GM18951 (cell line): ENCODE measurements at regions not wholly inside any gene's neighbourhood (a gene's known extent, or its start where the extent isn't known, plus 50 kb on each side); places are given as distances from the start of the nearest gene placed in this dataset.
"Not testable (repeated sequence)": the region's sequence is repeated elsewhere in the genome, so short reads cannot be mapped to it uniquely, and the experiment has no call there.

Experiments used
- POLR2A ChIP-seq: IDR thresholded peaks from 4 replicates; pipeline ENCODE4 v1.6.1; 2011; ENCODE audit warnings: mild to moderate bottlenecking; ENCODE audit not compliant: insufficient read length, insufficient read depth; ENCODE audit errors: extremely low read depth
- in situ Hi-C: fragments of 300-500 bp; cut with MboI; formaldehyde crosslinking; loops from one replicate; pipeline ENCODE4 v1.12.0; 2022; ENCODE audit warnings: low sequenced_read_pairs, mixed read lengths, inconsistent platforms; ENCODE audit not compliant: unreplicated experiment

DNA sequence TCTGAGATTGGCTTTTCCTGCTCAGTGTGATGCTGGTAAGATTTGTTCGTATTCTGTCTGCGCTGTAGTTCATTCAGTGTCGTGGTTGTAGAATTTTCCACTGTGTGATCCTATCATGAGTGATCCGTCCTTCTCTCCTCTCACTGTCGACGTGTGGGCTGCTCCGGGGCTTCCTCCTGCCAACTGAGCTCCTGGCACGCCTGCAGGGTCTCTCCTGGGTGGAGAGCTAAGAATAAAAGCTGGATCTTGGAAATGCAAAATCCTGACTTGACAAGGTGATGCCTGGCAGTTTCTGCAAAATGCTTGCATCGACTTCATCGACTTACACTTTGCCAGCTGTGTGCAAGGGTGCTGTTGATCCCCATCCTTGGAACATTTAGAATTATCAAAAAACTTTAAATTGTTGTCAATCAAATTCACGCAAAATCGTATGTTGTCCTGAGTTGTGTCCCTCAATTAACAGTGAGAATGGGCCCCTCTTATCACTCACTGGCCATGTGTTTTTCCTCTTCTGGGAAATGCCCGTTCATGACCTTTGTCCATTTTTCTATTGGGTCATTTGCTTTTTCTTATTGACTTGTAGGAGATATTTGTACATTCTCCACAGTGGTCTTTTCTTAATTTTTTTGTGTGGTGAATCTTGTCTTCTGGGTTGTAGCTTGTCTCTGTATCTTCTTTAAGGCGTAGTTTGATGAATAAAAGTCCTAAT lies 125.5 kb downstream of the CRYAA start:
- TF ChIP-seq POLR2A: no peak
- in situ Hi-C loops: no loop called here

DNA sequence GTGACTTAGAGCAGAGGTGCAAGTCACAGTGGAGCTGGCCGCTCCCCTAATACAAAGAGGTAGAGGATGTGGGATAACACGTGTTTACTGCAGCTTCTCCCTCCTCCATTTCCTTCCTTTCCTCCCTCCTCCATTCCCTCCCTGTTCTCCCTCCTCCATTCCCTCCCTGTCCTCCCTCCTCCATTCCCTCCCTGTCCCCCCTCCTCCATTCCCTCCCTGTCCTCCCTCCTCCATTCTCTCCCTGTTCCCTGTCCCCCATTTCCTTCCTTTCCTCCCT lies 124.0 kb downstream of the CRYAA start:
- in situ Hi-C loops: no loop called here
- TF ChIP-seq POLR2A: no peak

DNA sequence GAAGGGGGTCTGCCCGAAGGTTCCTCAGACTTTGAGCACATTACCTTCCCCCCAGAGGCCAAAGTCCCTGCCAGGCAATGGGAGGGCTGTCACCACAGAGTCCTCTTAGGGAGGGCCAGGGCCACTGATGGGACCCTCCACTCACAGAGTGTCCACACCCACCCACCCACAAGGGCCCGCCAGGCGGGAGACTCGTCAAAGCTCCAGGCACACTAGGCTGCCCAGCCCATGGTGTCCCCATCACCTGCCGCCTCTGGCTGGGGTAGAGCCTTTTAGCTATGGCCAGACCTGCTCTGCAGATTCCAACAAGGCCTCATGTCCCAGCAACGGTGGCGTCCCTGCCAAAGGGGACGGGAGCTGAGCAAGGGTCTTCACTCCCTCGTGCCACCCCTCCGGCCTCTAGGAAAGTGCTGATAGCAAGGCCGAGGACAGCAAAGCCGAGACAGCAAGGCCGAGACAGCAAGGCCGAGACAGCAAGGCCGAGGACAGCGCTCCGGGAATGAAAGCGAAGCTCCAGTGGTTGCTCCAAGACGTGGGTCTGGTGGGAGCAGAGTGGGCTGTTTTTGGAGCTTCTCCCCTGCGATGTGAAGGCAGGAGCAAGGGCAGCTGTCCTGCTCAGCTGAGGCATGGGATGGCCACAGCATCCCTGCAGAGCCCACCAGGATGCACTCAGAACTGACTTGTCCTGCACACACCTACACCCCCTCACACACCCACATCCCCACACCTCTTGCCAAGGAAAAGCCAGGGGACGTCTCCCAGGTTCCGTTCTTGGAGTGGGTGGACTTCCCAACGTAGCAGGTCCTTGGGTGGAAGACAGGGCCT lies 123.4 kb downstream of the CRYAA start:
- in situ Hi-C loops: no loop called here
- TF ChIP-seq POLR2A: no peak

DNA sequence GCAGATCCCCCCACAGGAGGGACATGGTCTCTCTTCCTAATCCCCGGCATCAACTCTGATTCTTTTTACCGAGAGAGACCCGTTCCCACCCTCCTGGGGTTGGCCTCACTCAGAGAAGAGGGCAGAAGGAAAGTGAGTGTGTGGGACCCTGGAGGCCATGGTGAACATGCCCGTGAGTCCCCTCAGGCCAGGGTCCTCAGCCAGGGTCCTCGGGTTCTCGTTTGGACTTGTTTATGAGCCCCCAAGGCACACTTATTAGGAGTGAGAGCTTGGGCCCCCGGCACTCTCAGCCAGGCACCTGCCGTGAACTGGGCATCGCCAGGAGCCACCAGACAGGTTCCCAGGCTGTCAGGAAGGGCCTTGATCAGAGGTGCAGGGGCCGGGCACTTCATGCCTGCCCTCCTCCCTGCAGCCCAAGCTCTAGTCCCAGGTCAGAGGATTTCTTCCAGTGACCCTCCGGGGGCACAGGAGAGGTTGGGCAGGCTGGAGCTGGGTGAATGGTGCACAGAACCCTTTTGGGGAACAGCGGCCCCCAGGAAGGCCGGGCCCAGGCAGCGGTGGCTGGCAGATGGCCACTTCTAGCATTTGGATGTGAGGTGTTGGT lies 122.6 kb downstream of the CRYAA start:
- TF ChIP-seq POLR2A: no peak
- in situ Hi-C loops: no loop called here

DNA sequence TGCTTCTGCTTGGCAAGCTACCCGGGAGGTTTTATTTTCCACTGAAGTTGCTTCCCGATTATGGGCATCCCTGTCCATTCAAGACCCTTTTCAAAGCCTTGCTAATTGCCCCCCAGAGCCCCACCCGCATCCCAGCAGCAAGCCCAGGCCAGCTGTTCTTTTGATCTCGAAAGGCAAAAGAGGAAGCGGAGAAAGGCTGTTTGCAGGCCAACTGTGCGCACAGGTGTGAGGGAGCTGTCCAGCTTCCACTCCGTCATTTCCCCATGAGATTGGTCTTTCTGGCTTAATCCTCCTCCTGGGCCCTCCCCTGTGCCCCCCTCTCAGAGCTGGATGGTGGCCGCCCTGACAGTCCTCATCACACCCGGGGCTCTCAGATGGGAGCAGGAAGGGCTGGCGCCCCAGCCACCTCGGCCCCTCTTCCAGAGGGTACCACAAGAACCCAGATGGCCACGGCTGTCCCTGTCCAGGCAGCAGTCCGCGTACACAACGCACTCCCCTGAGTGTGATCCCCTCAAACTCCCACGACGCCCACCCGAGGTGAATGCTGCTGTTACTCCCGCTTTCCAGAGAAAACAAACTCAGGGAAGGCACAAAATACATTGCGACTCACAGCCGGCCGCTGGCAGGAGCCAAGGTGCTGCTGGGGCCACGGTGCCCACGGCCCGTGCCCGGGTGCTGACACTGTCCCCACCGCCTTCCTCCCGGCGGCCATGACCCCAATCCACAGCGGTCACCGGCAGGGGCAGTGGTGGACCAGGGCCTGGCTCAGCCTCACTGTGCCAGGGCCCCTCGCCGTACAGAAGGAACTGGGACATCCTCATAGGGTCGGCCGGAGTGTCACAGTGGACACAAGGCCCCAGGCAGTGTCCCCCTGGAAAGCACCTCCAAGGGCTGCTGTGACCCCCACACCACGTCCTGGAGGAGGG lies 121.9 kb downstream of the CRYAA start:
- in situ Hi-C loops: no loop called here

DNA sequence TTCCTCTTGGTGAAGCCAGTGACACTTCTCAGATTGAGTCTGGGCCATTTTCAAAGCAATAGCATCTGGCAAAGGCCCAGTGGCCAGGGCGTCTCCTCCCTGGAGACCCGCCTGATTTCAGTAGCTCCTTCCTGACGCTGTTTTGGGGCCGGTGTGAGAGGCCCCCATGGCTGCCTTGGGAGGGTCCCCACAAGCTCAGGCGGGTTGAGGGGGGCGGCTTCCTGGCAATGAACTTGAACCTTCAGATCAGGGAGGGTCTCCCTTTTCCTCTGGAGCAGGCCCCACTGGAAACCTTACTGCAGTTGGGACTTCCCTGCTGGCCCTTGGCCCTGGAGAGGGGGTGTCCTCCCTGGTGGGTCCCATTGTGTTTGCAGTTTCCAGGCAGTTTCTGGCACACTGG lies 121.2 kb downstream of the CRYAA start:
- in situ Hi-C loops: no loop called here
- no peak for TF ChIP-seq POLR2A

More for the DNA sequence above, 121.9 kb downstream of the CRYAA start:
- TF ChIP-seq POLR2A: no peak

DNA sequence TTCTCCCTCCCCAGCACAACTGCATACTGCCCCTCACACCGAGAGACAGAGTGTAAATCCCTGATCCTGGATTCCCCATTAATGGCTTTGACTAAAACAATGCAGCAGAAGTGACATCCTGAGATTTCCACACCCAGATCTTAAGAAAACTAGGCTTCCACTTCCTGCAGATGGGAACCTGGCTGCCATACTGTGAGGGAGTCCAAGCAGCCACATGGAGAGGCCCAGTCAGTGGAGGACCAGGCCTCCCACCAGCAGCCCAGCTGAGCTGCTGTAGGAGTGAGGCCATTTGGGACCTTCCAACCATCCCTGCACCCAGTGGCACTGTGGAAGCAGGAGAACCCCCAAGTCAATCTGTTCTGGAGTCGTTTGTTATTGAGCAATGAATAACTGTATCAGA lies 120.6 kb downstream of the CRYAA start:
- in situ Hi-C loops: no loop called here
- TF ChIP-seq POLR2A: no peak

DNA sequence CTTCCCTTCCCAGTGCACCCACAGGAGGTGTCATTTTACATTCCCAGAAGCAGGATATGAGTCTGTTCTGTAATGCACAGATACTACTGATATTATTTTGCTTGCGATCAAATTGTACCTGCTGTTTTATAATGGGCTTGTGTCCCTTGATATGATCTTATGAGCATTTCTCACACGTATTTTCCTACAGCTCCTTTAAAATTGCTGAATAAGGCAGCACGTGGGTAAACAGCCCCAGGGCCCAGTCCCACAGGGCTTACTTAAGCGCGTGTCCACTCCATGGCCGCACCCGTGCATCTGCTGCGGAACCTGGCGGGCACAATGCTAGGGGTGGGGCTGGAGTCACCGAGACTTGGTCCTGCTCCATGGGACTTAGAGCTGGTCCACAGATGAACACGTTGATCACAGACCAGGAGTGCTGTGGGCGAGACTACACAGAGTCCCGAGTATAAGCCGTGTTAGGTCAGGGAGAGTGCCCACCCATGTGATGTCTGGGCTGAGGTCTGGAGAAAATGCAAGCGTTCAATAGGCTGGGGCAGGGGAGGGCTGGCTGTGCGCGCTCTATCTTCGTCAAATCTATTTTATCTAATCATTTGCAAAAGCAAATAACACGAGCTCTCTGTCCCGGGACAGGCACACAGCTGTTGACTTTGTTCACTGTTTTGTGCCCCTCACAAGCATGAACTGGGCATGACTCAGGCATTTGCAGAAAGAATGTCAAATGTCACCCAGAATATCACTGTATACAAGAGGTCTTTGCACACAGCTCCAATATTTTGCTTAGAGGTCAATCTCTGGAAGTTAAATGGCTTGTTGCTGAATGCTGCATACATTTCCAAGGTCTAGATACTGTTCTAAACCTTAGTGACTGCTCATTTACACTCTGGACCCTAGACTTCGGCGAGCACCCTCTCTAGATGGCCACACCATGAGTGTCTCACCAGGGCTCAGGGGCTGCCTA lies 119.3 kb downstream of the CRYAA start:
- in situ Hi-C loops: no loop called here
- no peak for TF ChIP-seq POLR2A

DNA sequence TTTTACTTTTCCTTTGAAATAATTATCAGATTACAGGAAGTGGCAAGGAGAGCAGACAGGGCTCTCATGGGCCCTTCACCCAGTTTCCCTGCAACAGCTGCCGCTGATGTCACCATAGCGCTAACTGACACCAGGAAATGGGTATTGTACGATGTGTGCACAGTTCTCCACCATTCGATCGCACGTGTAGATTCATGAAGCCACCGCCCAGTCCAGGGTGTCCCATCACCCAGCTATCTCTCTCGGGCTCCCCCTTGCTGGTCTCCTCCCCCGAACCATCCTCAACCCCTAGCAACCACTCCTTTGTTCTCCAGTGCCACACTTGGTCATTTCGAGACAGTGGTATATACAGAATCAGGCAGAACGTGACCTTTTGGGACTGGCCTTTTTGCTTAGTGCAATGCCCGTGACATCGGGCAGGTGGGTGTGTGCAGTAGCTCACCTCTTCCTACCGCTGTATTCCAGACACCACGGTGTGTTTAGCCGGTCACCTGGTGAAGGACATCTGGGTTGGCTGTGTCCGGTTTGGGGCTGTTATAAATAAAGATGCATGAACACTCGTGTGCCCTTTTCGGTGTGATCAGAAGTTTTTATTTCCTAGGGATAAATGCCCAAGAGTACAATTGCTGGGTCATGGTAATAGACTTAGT lies 118.4 kb downstream of the CRYAA start:
- TF ChIP-seq POLR2A: no peak
- in situ Hi-C loops: no loop called here

DNA sequence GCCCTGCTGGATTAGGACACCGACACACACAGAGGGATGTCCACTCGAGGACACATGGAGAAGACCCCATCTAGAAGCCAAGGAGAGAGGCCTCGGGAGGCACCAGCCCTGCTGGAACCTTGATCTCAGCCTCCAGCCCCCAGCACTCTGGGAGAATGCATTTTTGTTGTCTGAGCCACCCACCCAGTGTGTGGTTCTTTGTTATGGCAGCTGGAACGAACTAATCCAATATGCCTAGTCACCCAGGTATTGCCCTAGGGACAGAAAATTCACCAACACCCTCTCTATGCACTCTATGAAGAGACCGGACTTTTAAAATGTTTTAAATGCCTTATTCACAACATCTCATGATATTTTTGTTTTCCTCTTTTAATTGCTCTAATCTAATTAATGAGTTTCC lies 117.4 kb downstream of the CRYAA start:
- in situ Hi-C loops: no loop called here
- TF ChIP-seq POLR2A: no peak

DNA sequence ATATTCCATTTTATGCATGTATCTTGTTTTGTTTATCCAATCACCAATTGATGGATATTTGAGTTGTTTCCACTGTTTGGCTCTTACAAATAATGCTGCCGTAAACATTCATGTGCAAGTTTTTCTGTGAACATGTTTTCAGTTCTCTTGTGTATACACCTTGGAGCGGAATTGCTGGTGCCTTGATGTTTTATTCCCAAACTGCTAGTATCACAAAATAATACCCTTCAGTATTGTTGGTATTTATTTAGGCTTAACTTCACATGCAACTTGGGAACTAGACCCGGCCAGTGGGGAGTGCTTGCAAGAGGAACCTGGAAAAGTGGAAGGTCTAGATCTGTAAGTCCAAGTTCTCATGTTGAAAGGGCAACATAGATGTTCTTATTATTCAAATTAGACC lies 115.9 kb downstream of the CRYAA start:
- TF ChIP-seq POLR2A: no peak
- in situ Hi-C loops: no loop called here

DNA sequence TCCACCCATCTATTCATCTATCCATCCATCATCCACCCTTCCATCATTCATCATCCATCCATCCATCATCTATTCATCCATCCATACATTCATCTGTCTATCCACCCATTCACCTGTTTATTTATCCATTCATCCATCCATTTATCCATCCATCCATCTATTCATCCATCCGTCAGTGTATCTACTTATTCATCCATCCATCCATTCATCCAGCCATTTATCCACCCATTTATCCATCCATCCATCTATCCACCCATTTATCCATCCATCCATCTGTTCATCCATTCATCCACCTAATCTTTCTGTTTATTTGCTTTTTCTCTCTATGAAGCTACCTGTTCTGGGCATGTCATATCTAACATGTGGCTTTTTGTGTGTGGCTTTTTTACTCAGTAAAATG lies 115.4 kb downstream of the CRYAA start:
- TF ChIP-seq POLR2A: no peak
- in situ Hi-C loops: no loop called here

DNA sequence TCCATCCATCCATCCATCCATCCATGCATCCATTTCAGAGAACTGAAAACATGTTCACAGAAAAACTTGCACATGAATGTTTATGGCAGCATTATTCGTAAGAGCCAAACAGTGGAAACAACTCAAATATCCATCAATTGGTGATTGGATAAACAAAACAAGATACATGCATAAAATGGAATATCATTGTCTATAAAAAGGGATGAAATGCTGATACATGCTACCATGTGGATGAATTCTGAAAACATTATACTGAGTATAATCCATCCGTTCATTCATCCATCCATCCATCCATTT lies 115.1 kb downstream of the CRYAA start:
- in situ Hi-C loops: not testable (repeated sequence)
